ENCODE measurements at regions not wholly inside any gene's neighbourhood (a gene's known extent, or its start where the extent isn't known, plus 50 kb on each side); places are given as distances from the start of the nearest gene placed in this dataset.
"Not testable (repeated sequence)": the region's sequence is repeated elsewhere in the genome, so short reads cannot be mapped to it uniquely, and the experiment has no call there.

DNA sequence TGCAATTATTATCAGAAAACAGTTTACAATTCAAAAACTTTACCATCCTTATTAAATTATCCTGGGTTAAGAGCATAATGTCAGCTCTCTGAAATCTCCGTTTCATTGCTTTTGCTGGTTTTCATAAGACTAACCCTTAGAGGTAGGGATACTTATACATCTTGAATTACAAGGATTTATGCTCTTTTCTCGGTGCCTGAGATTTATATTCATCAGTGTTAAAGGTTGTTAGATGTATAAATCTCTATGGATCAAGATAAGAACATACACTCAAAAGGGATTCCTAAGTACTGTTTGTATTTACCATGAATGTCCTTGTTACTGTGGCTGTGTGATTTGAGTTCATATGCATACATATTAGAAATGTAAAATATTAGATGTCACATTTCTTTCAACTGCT, 684.7 kb downstream of the EFNA5 start:
- DNase-seq (ENCODE audit: low spot score), result no peak

DNA sequence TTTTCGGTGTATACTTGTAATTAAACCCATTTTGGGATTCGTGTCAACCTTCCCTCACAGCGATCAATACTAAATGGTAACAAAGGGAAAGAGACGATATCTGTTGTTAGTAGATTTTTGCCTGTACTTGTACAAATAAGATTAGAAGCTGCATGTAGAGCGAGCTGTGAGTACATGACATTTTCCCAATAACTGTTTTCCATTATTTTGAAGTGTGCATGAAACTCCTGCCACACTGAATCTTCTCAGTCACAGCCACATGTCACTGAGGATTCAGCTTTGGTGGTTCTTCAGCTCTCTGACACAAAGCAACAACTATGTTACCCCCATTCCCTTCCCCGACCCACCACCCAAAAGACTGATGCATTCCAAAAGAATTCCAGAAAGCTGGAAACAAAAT, 685.6 kb downstream of the EFNA5 start:
- no peak for DNase-seq (ENCODE audit: low spot score)

DNA sequence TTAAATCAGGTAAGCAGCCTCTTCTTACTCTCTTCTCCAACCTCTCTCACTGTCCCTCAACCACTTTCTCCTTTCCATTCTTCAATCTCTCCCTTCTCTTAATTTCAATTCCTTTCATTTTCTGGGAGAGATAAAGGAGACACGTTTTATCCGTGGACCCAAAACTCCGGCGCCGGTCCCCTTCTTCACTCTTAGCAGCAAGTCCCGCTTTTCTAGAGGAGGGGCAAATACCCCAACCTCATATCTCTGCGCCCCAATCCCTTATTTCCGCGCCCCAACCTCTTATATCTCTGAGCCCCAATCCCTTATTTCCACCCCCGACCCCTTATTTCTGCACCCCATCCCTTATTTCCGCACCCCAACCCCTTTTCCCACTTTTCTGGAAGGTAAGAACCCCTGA, 691.6 kb downstream of the EFNA5 start:
- DNase-seq (ENCODE audit: low spot score), result not testable (repeated sequence)

DNA sequence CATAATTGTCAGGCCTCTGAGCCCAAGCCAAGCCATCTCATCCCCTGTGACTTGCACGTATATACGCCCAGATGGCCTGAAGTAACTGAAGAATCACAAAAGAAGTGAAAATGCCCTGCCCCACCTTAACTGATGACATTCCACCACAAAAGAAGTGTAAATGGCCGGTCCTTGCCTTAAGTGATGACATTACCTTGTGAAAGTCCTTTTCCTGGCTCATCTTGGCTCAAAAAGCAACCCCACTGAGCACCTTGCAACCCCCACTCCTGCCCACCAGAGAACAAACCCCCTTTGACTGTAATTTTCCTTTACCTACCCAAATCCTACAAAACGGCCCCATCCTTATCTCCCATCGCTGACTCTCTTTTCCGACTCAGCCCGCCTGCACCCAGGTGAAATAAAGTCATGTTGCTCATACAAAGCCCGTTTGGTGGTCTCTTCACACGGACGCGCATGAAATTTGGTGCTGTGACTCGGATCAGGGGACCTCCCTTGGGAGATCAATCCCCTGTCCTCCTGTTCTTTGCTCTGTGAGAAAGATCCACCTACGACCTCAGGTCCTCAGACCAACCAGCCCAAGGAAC, 692.1 kb downstream of the EFNA5 start:
- not testable (repeated sequence) for DNase-seq (ENCODE audit: low spot score)

DNA sequence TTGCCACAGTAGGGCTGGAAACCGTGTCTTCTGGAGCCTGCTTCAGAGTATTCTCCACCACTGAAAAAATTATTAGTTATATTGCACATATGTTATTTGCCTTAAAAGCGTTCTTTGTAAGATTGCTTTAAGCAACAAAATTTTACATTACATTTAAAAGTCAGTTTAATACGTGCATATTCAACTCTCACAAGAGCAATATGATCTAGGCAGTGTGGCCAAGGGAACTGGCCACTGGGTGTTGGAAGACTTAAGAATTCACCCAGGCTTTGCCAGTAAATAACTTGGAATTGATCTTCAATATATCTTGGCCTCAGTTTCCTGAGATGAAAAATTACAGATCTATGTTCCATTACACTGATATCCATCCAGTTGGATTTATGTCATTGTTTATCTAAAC, 694.4 kb downstream of the EFNA5 start:
- DNase-seq (ENCODE audit: low spot score), result no peak

DNA sequence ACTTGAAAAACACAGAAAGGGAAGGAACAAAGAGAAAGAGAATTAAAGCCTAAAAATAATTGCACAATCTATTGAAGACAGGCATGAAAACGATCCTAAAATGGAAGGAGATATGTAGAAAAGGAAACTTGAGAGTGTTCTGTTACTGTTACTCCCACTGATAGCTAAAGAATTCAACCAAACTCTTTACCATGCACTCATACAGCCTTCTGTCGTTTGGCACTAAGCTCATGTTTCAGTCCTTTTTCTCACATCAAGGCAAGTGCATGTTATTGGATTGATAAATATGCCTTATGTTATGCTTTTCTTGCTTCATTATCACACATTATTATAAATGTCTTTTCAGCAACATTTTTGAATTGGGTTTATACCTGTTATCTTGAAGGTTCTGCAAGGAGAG, 696.5 kb downstream of the EFNA5 start:
- no peak for DNase-seq (ENCODE audit: low spot score)

DNA sequence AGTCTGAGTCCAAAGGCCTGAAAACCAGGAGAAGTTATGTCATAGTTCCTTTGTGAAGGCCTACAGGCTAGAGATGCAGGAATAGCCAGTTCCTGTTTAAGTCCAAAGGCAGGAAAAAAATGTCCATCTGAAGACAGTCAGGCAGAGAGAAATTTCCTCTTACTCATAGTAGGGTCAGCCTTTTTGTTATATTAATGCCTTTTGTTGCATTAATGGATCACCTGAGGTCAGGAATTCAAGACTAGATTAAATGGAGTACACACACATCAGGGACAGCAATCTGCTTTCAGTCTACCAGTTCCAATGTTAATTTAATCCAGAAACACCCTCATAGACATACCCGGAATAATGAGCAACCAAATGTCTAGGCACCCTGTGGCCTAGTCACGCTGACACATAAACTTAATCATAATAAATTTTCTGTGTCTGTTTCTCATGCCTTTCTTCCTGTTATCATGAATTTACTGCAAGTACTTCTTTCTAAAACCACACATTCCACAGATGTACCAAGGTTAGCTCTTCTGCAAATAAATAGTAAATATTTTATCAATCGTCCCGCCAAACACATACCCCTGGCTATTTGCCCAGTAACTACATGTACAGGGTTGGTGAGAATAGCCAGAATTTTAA, 703.9 kb downstream of the EFNA5 start:
- DNase-seq (ENCODE audit: low spot score), result no peak

DNA sequence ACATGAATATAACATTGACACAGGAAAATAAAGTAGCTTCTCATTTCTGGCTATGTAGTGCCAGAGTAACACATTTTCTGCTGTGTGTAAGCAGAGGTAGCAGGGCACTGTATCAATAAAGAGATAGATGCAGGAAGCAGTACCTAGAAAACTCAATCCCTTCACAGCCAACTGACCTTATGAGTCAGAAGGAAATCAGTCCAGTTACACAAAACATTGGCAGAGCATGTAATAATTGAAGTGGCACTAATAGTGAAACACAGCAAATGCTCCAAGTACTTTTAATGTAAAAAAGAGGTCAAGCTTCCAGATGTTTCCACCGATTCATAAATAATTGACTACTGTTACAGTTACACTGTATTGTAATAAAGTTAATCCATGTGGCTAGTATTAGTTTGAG, 706.6 kb downstream of the EFNA5 start:
- no peak for DNase-seq (ENCODE audit: low spot score)

DNA sequence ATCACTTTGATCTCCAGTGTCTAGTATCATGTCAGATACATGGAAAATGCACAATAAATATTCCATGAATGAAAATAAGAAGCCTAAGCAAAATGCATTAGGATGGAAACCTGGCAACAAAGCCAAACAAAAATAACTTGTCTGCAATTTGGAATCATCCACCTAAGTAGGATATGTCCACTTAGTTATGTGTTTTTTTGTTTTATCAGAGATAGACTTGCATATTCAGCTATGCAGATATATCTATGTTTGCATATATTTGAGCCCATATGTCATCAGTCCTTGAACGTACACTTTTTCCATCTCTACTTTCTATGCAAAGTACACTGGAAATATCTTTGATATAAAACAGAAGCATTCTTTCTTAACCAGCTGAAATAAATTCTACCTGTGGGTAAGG, 707.1 kb downstream of the EFNA5 start:
- DNase-seq (ENCODE audit: low spot score), result no peak

DNA sequence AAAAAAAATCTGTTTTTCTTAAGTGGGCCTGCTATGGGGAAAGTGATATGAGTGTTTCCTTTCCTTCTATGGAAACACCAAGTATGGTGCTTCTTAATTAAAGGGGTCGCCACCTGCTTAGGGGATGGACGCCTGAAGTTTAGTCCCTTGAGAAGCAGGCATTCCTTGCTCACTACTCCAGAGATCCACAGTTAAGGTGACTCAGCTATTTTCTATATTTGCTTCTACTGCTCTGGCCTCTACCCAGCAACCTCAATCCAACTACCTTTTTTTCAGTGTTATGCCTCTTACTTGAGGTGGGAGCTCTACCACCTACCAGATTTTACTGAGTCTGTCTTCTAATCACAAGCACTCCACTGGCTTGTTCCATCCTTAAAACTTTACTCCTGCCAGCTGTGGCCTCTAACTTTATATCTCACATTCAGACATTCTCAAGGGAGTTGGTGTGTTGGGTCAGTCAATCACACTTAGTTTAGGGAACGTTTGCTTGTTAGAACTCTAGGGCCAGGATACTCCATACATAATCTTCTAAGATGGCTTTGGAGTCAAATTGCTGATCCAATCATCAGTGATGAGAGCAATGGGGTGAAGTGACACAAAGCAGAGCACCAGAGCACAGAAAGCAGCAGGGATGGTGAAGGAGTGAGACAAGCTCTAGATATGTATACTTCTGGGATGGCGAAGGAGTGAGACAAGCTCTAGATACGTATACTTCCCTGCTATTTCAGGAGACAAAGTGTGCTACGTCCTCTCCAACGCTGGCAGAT, 708.1 kb downstream of the EFNA5 start:
- no peak for DNase-seq (ENCODE audit: low spot score)

DNA sequence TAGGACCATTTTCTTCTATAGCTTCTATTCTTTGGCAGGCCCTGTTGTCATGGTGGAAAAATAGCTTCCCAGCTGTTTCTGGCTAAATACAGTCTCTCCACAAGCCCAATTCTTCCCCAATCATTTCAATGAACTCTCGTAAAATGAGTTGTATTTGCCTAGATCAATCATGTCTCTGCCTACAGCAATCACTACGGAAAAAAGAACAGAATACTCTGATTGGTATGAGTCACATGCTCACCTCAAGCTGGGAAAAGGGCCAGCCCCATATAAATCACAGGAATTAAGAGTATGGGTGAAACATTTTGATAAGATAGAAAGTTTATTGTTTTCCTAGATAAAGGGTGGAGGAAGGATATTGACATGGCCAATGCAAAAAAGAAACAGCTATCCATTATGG, 711.4 kb downstream of the EFNA5 start:
- DNase-seq (ENCODE audit: low spot score), result peak; percentile 80

DNA sequence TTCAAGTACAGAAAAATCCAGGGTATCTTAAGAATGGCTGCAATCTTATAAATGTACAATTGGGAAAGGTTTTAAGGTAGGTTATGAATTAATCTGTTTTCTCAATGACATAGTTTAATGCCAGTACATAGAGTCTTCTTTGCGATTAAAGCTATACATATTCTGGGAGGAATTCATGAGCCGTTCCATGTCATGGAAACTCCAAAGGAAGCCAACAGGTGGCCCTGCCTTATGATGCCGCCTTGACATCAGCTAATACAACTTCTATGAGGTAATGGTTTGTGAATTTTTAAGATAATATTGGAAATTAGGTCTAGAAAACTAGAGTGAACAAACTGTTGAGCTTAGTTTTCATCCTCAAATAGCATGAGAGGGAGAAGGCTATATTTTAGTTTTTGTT, 713.4 kb downstream of the EFNA5 start:
- DNase-seq (ENCODE audit: low spot score), result no peak

DNA sequence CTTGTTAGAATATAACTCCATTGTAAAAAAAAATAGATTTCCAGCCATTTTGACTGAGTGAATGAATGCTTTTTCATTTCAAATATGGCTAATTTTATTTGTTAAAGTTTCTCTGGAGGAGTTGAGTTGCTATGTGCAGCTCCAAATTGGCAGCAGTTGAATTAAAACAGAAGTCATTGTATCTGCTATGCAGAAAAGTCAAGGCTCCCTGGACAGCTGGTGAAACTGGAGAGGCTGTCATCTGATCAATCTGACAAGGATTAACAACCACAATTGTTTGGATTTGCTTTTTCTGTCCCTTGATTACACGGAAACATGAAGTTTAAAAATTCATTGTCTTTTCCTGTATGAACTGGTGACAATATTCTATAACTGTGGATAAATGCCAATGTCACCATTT, 713.9 kb downstream of the EFNA5 start:
- DNase-seq (ENCODE audit: low spot score), result no peak

DNA sequence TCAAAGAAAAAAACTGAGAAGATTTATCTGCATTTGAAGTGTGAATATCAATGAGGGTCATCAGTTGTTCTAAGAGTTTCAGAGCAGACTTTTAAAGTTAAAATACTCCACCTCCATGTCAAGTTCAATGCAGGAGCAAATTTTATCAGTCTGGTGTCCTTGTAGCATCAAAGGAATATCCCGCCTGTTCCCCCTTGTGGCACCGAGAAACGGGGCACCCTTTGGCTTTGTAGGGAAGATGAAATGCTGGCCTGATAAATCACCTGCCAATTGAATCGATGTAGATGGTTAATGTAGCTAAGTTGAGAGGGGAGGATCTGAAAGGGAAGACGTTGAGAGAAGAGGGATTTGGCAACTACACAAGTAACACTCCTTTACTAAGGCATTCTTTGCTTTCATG, 714.5 kb downstream of the EFNA5 start:
- no peak for DNase-seq (ENCODE audit: low spot score)

DNA sequence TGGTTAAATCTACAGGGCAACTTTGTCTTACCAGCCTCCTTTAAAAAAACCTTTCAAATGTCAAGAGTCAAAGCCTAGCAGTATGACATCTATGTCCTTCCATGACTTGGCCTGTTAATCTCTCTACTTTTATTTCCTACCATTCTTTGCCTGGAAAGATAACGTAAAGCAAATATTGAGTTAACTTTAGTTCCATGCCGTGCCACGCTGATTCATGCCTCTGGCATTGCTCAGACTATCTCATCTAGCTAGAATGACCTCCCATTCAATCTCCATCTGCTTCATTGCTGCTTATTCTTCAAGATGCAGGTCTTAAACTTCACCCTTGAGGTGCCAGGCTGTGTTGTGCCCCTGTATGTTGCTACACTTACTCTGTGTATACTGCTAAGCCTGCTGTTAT, 729.8 kb downstream of the EFNA5 start:
- peak; percentile 37 for DNase-seq (ENCODE audit: low spot score)

DNA sequence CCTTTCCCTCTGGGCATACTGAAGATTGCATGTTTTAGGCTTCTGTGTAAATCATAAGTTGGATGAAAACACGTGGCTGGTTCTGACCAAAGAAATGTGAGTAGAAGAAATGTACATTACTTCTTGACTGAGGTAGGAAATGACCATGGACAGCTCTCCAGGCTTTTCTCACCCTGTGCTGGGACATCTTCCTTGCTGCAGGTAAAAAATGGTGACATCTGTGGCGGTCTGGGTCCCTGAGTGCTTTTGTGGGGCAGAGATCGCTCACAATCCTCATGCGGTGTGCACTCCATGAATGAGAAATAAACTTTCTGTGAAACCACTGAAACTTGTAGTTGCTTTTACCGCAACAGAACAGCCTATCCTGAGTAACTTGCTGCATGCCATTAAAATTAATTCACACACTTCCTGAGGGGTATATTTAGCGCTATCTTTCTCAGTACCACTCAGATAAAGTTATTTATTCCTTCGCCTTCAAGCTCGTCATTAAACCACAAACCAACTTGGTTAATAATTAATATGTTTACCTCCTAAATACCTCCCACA, 730.4 kb downstream of the EFNA5 start:
- DNase-seq (ENCODE audit: low spot score), result no peak

DNA sequence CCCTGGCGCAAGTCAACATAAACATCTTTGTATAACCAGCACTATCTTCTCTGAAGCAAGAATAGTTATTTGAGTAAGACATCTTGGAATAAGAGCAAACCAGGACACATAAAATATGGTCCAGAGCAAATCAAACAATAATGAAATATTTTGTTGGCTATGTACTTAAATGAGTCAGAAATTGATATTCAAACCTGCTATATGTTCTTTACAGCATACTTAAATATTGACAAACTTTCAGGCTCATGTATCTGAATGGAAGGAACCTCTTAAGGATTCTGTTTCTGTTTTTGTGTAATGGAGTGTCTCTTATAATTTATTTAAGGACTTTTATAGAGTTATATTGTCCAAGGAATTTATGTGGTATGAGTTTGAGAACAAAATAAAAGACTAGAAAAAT, 747.3 kb downstream of the EFNA5 start:
- DNase-seq (ENCODE audit: low spot score), result no peak

DNA sequence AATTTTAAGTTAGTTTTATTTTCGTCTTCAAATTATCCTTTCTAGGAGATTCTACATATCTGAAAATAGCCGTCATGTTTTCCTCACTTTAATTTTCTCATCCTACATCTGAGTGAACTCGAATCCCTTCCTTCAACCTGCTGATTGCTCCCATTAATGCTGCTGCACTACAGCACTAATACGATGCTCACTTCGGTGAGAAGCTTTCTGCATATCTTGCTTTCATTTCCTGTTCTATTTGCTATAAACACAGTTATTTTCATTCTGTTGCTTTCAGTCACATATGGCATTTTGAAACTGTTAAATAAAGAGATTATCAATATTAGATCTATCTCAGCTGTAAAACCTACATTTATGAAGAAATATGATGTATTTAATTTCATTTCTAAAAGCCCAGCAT, 749.2 kb downstream of the EFNA5 start:
- DNase-seq (ENCODE audit: low spot score), result no peak

DNA sequence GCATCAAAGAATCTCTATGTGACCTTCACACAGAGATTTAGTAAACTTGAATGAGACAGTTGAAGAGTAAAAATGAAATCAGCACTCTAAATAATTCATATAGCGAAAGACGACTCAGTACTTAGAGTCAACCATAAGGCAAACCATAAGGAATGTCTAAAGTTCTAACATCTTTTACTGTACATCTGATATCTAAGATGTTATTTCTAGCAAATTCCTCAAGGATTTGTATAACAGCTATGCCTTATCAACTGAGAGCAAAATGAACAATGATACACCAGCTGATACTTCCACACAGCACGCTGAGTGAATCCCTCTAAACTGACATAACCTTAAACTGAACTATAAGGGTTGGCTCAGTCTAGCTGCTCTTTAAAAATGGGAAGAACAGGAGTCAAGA, 760.3 kb downstream of the EFNA5 start:
- no peak for DNase-seq (ENCODE audit: low spot score)

DNA sequence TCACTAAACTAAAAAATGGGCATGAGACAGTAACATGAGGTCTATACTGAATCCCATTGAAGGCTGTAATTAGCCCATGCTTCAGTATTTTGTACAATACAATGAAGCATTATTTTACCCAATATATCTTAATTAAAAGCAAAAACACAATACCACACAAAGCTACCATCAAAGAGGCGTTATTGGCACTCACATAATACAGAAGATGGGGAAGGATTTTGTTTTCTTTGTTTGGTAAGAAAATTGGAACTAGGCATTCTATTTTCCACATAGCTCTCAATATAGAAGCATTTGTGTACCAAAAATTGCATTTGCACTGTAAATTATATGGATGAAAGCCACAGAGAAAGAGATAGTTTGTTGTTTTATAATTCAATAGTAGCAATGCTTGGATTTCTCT, 761.0 kb downstream of the EFNA5 start:
- DNase-seq (ENCODE audit: low spot score), result no peak

DNA sequence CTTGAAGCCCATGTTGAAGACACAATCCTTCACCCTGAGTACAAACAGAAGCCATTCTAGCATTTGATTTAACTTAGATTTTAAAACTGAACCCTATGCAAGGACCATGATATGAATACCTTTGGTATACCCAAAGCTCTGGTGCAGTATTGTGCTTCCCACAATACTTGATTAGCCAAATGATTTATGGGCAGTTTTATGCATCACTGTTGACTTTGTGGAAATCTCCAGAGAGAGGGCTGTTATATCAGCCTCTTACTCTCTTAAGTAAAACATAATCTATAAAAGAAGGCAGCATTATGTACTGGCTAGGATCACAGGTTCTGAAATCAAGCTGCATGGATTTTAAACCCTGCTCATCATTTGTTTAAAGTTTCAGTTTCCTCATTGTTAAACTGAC, 762.8 kb downstream of the EFNA5 start:
- DNase-seq (ENCODE audit: low spot score), result no peak

DNA sequence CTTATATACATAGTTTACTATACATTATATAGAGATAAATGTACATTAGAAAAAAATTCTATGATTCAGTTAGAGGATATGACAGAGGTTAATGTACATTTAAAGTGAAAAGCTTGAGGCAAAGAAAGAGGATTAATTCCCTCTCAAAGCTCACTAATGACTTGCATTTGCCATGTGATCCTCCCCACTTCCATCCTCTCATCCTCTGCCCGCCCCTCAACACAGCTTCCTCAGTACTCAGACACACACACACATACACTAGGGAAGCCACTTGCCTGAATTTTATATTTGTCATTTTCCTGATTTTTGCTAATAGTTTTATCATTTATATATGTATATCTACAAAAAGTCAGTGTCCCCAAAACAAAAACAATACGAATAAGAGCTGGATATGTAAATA, 764.5 kb downstream of the EFNA5 start:
- no peak for DNase-seq (ENCODE audit: low spot score)

DNA sequence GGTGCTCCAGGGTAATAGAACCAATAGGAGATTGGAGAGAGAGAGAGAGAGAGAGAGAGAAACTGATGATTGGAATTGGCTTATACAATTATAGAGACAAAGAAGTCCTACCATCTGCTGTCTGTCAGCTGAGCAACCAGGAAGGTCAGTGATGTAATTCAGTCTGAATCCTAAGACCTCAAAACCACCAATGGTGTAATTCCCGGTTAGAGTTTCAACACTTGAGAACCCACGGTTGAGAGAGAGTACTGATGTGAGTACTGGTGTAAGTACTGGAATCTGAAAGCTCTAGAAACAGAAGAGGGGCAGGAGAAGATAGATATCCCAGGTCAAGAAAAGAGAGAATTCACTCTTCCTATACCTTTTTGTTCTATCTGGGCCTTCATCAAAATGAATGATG, 775.8 kb downstream of the EFNA5 start:
- DNase-seq (ENCODE audit: low spot score), result no peak
